HT-29 (cell line): ENCODE measurements at regions not wholly inside any gene's neighbourhood (a gene's known extent, or its start where the extent isn't known, plus 50 kb on each side); places are given as distances from the start of the nearest gene placed in this dataset.
A peak's percentile ranks its signal among the peaks of the same experiment; 100 is the strongest.
"Not testable (repeated sequence)": the region's sequence is repeated elsewhere in the genome, so short reads cannot be mapped to it uniquely, and the experiment has no call there.

Source experiments
- DNase-seq: peaks from one replicate; pipeline ENCODE4 v3.0.0-alpha.2; 2015; ENCODE audit warnings: low spot score

GRCh38 chrX:82292803-82293202 is 1090.9 kb downstream of the SH3BGRL start:
- DNase-seq: no peak

GRCh38 chrX:82320569-82320968 is 1118.7 kb downstream of the SH3BGRL start:
- DNase-seq: no peak

GRCh38 chrX:82333575-82333974 is 1131.7 kb downstream of the SH3BGRL start:
- DNase-seq: no peak

- no peak for DNase-seq
Measured at GRCh38 chrX:82335772-82336171, 1133.9 kb downstream of the SH3BGRL start.

- no peak for DNase-seq
Measured at GRCh38 chrX:82342531-82342930, 1140.6 kb downstream of the SH3BGRL start.

GRCh38 chrX:82362550-82362949 is 1145.5 kb upstream of the POU3F4 start:
- peak; percentile 50 for DNase-seq

GRCh38 chrX:82362990-82363389 is 1145.1 kb upstream of the POU3F4 start:
- no peak for DNase-seq

- DNase-seq: no peak
Measured at GRCh38 chrX:82370978-82371646, 1137.0 kb upstream of the POU3F4 start.

- DNase-seq: no peak
Measured at GRCh38 chrX:82384401-82384800, 1123.7 kb upstream of the POU3F4 start.

GRCh38 chrX:82412858-82413257 is 1095.2 kb upstream of the POU3F4 start:
- peak; percentile 13 for DNase-seq

GRCh38 chrX:82442281-82442680 is 1065.8 kb upstream of the POU3F4 start:
- no peak for DNase-seq

GRCh38 chrX:82451725-82452124 is 1056.4 kb upstream of the POU3F4 start:
- no peak for DNase-seq

- not testable (repeated sequence) for DNase-seq
Measured at GRCh38 chrX:82455852-82456251, 1052.2 kb upstream of the POU3F4 start.

GRCh38 chrX:82458207-82458754 is 1049.8 kb upstream of the POU3F4 start:
- DNase-seq: no peak

GRCh38 chrX:82466994-82467393 is 1041.1 kb upstream of the POU3F4 start:
- DNase-seq: no peak
